ENCODE measurements at regions not wholly inside any gene's neighbourhood (a gene's known extent, or its start where the extent isn't known, plus 50 kb on each side); places are given as distances from the start of the nearest gene placed in this dataset.

DNA sequence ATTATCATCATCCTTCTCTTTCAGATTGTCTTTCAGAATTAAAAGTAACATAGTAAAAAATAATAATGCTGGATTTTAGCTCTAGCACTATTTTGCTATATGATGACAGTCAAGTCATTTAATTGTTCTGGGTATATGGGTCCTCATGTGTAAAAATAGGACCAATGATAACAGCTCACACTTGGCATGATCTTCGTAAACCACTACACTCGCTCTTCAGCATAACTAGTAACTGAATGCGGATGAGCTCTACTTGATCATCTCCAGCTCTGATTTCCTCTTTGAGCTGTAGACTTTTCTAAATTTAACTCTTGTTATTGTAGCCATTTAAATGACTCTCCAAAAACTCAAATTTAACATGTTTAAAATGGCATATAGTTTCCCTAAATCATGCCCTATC is 831.8 kb upstream of the HS3ST1 start:
- H3K27me3 ChIP-seq (replicated peaks in 1 of 7), result no peaks in the 10 kb centered on the region
- 87 to 94% (median 89%) methylated on average over 3 of the region's 3 CpGs for WGBS, 5 donors
- no peak for TF ChIP-seq POLR2AphosphoS5 (IDR thresholded peaks at IDR 0.05)
- TF ChIP-seq, protein P1, sequence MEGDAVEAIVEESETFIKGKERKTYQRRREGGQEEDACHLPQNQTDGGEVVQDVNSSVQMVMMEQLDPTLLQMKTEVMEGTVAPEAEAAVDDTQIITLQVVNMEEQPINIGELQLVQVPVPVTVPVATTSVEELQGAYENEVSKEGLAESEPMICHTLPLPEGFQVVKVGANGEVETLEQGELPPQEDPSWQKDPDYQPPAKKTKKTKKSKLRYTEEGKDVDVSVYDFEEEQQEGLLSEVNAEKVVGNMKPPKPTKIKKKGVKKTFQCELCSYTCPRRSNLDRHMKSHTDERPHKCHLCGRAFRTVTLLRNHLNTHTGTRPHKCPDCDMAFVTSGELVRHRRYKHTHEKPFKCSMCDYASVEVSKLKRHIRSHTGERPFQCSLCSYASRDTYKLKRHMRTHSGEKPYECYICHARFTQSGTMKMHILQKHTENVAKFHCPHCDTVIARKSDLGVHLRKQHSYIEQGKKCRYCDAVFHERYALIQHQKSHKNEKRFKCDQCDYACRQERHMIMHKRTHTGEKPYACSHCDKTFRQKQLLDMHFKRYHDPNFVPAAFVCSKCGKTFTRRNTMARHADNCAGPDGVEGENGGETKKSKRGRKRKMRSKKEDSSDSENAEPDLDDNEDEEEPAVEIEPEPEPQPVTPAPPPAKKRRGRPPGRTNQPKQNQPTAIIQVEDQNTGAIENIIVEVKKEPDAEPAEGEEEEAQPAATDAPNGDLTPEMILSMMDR (IDR thresholded peaks at IDR 0.05 in 8 of 11, conservative IDR thresholded peaks at IDR 0.05 in 3 of 11), result no peak
- TF ChIP-seq POLR2A (IDR thresholded peaks at IDR 0.05), result no peak
- H3K9me3 ChIP-seq, result peaks cover 0 to 13% (median 3%) of the 10 kb centered on the region in 8 donors
- no peaks in the 10 kb centered on the region for H3K36me3 ChIP-seq
- no peak for DNase-seq
- H3K27ac ChIP-seq, result no peak overlapping the region
- no peaks in the 10 kb centered on the region for H3K4me1 ChIP-seq
- intact Hi-C loops (cut with DNase I; ENCODE audit: low total_unique reads), result no loop called here
- no peak overlapping the region for H3K4me3 ChIP-seq

DNA sequence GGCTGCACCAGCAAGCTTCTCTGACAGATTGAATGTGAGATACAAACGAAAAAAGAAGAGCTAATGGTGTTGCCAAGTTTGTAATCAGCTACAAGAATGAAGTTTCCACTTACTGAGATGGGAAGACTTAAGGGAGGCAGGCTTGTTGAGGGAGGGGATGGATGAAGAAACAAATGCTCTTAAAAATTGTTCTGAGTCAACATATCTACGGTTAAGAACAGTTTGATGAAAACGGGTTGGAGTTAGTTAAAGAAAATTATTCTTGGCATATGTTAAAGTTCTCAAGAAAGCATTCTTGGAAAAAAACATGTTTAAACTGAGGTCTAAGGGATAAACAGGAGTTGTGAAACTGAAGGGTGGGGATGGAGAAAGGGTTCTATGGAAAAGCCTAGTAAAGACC is 816.3 kb upstream of the HS3ST1 start:
- Histone ChIP-seq H3K27me3 (replicated peaks in 1 of 7) (no peaks in the 10 kb centered on the region), H3K9me3 (peaks cover 0 to 2% (median 0%) of the 10 kb centered on the region in 8 donors), H3K4me1 (no peaks in the 10 kb centered on the region), H3K27ac (no peak overlapping the region), H3K36me3 (no peaks in the 10 kb centered on the region), H3K4me3 (no peak overlapping the region)
- TF ChIP-seq POLR2AphosphoS5 (IDR thresholded peaks at IDR 0.05) (no peak), POLR2A (IDR thresholded peaks at IDR 0.05) (no peak)
- TF ChIP-seq, protein P1 (IDR thresholded peaks at IDR 0.05 in 8 of 11, conservative IDR thresholded peaks at IDR 0.05 in 3 of 11), result no peak
- no peak for DNase-seq
- 37 to 53% (median 46%) methylated on average over 3 of the region's 3 CpGs for WGBS, 5 donors
- intact Hi-C loops (cut with DNase I; ENCODE audit: low total_unique reads), result no loop called here

DNA sequence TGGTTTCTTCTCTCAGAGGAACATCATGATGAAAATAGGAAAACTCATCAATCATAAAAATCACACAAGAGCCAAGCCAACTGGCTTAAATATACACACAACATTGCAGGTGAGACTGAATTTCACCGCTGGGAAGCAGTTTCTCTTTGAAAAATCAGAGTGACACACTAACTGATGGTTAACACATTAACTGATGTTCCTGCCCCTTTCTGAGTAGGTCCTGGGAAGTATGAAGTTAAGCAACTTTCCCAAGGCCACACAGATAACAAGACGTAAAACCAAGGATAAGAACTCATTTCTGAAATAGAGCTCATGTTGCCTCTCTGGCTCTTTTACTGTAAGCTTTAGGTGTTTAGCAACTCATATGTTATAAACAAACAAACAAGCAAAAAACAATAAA is 813.7 kb upstream of the HS3ST1 start:
- H3K4me3 ChIP-seq, result no peak overlapping the region
- intact Hi-C loops (cut with DNase I; ENCODE audit: low total_unique reads), result no loop called here
- H3K4me1 ChIP-seq, result no peaks in the 10 kb centered on the region
- no peak for DNase-seq
- 66 to 88% (median 79%) methylated on average over 2 of the region's 2 CpGs for WGBS, 5 donors
- H3K36me3 ChIP-seq, result no peaks in the 10 kb centered on the region
- TF ChIP-seq POLR2AphosphoS5 (IDR thresholded peaks at IDR 0.05) (no peak), POLR2A (IDR thresholded peaks at IDR 0.05) (no peak)
- TF ChIP-seq, protein P1 (IDR thresholded peaks at IDR 0.05 in 8 of 11, conservative IDR thresholded peaks at IDR 0.05 in 3 of 11), result no peak
- H3K9me3 ChIP-seq, result no peaks in the 10 kb centered on the region
- H3K27me3 ChIP-seq (replicated peaks in 1 of 7), result no peaks in the 10 kb centered on the region
- H3K27ac ChIP-seq, result no peak overlapping the region

DNA sequence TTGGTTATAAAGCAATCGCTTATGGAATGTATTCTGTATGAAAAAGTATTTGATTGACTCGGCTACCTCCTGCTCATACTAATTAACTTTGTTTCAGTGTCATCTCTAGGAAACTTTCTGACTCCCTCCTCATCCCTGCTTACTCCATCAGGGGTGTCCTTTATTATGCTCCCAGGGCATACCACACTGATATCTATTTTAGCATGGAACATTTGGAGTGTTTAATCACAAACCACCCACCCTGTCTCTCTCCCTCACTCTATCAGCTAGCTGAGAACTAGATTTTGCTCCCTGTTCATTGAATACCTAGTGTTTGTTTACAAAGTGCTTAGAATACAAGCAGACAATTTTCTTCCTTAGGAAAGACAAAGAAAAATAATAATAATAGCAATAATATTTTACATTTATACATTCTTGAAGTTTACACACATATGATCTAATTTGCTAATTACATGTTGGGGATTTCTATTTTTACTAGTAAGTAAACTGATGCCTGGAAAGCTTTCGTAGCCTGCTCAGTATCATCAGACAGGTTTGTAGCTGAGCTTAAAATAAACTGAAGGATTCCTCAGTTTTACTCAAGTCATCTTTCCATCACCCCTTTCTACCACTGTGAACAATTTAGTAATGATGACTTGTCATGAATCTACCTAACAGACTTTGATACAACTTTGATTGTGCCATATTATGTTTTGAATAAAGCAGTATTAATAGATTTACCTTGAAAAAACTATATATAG is 811.4 kb upstream of the HS3ST1 start:
- TF ChIP-seq POLR2AphosphoS5 (IDR thresholded peaks at IDR 0.05), result no peak
- TF ChIP-seq, protein P1 (IDR thresholded peaks at IDR 0.05 in 8 of 11, conservative IDR thresholded peaks at IDR 0.05 in 3 of 11), result no peak
- no peak for TF ChIP-seq POLR2A (IDR thresholded peaks at IDR 0.05)
- H3K4me1 ChIP-seq, result no peaks in the 10 kb centered on the region
- no peak for DNase-seq
- 41 to 63% (median 45%) methylated on average over 3 of the region's 3 CpGs for WGBS, 5 donors
- H3K27ac ChIP-seq, result no peak overlapping the region
- no peaks in the 10 kb centered on the region for H3K9me3 ChIP-seq
- no peak overlapping the region for H3K4me3 ChIP-seq
- H3K36me3 ChIP-seq, result no peaks in the 10 kb centered on the region
- intact Hi-C loops (cut with DNase I; ENCODE audit: low total_unique reads), result no loop called here
- no peaks in the 10 kb centered on the region for H3K27me3 ChIP-seq (replicated peaks in 1 of 7)
